Activated B cell treated with CpG ODN at 0.5 μM for 24 hours (primary cell): ENCODE measurements at regions not wholly inside any gene's neighbourhood (a gene's known extent, or its start where the extent isn't known, plus 50 kb on each side); places are given as distances from the start of the nearest gene placed in this dataset.
"Not testable (repeated sequence)": the region's sequence is repeated elsewhere in the genome, so short reads cannot be mapped to it uniquely, and the experiment has no call there.

Experiments used
- ATAC-seq: fragments of 200-7000 bp; cut with Tn5 transposase; one replicate; pipeline ENCODE4 v1.10.0; 2021; ENCODE audit warnings: low read depth, mild to moderate bottlenecking, moderate library complexity
- CTCF ChIA-PET: fragments of 350-600 bp; sonication (Branson Sonifier 250); formaldehyde crosslinking; loops from one replicate; lab custom pipeline; 2021; ENCODE audit warnings: antibody characterized with exemption; lab: Charles Lee
- POLR2A ChIA-PET: fragments of 350-600 bp; sonication (Branson Sonifier 250); formaldehyde crosslinking; loops from one replicate; lab custom pipeline; 2021; ENCODE audit warnings: antibody characterized with exemption; lab: Charles Lee
- DNase-seq: peaks from one replicate; pipeline ENCODE4 v3.0.0; 2022
- H3K27ac Mint-ChIP-seq: one replicate; pipeline ENCODE4 v1.8.0; 2020; ENCODE audit warnings: mixed read lengths
- H3K27me3 Mint-ChIP-seq: one replicate; pipeline ENCODE4 v1.8.0; 2021; ENCODE audit warnings: mixed read lengths
- H3K36me3 Mint-ChIP-seq: one replicate; pipeline ENCODE4 v1.8.0; 2021; ENCODE audit warnings: low read depth, mixed read lengths
- H3K4me1 Mint-ChIP-seq: one replicate; pipeline ENCODE4 v1.8.0; 2021; ENCODE audit warnings: mixed read lengths
- H3K4me3 Mint-ChIP-seq: one replicate; pipeline ENCODE4 v1.8.0; 2020; ENCODE audit warnings: mild to moderate bottlenecking, mixed read lengths
- H3K9me3 Mint-ChIP-seq: one replicate; pipeline ENCODE4 v1.8.0; 2020; ENCODE audit warnings: mixed read lengths
- CTCF ChIP-seq: fragments of 200-600 bp; IDR thresholded peaks from one replicate; pipeline ENCODE4 v1.8.0; 2022; ENCODE audit warnings: antibody characterized with exemption, mild to moderate bottlenecking
- intact Hi-C: fragments of 100-400 bp; cut with micrococcal nuclease; formaldehyde crosslinking; loops from one replicate; pipeline ENCODE4 v1.15.1; 2024

- no peaks in the 10 kb centered on the region for H3K27me3 Mint-ChIP-seq
- CTCF ChIA-PET, result interaction anchor here (1.1 kb wide), 1 partner anchor 20 kb away, joined by 3 read pairs; no protein-coding TSS in a partner anchor
- ATAC-seq (peak; percentile 87), DNase-seq (no peak)
- peak overlapping the region; percentile 28 for H3K4me3 Mint-ChIP-seq
- no peak for TF ChIP-seq CTCF
- peaks cover 39% of the 10 kb centered on the region for H3K4me1 Mint-ChIP-seq
- no peaks in the 10 kb centered on the region for H3K36me3 Mint-ChIP-seq
- POLR2A ChIA-PET, result interaction anchor here (0.7 to 2.7 kb wide), 9 partner anchors 8 to 87 kb away, joined by 3 to 15 read pairs (median 3); no protein-coding TSS in a partner anchor
- intact Hi-C loops, result loop anchor here (1.0 kb wide), 2 partner anchors 9 to 15 kb away; no protein-coding TSS in a partner anchor
- H3K27ac Mint-ChIP-seq, result peak overlapping the region; percentile 74
- H3K9me3 Mint-ChIP-seq, result no peaks in the 10 kb centered on the region
Measured at GRCh38 chr4:83197555-83198235, 83.2 kb upstream of the PLAC8 start.

- no peaks in the 10 kb centered on the region for H3K27me3 Mint-ChIP-seq
- no peak for TF ChIP-seq CTCF
- no peaks in the 10 kb centered on the region for H3K36me3 Mint-ChIP-seq
- DNase-seq, result no peak
- intact Hi-C loops, result loop anchor here (1.0 kb wide), 2 partner anchors 9 to 15 kb away; no protein-coding TSS in a partner anchor
- H3K9me3 Mint-ChIP-seq, result no peaks in the 10 kb centered on the region
- ATAC-seq, result no peak
- peak overlapping the region; percentile 74 for H3K27ac Mint-ChIP-seq
- POLR2A ChIA-PET, result interaction anchor here (0.7 to 2.7 kb wide), 5 partner anchors 15 to 86 kb away, joined by 3 to 15 read pairs (median 3); no protein-coding TSS in a partner anchor
- peaks cover 39% of the 10 kb centered on the region for H3K4me1 Mint-ChIP-seq
- CTCF ChIA-PET, result no interaction called here
- H3K4me3 Mint-ChIP-seq, result peak overlapping the region; percentile 6
Measured at GRCh38 chr4:83196921-83197320, 82.4 kb upstream of the PLAC8 start.

GRCh38 chr4:83195269-83195668, 80.7 kb upstream of the PLAC8 start:
- Mint-ChIP-seq H3K27ac (no peak overlapping the region), H3K9me3 (no peaks in the 10 kb centered on the region), H3K27me3 (no peaks in the 10 kb centered on the region), H3K36me3 (no peaks in the 10 kb centered on the region), H3K4me1 (peaks cover 47% of the 10 kb centered on the region), H3K4me3 (no peak overlapping the region)
- intact Hi-C loops, result no loop called here
- ChIA-PET POLR2A (interaction anchor here (0.6 to 2.0 kb wide), 2 partner anchors 11 to 15 kb away, joined by 5 read pairs; no protein-coding TSS in a partner anchor), CTCF (no interaction called here)
- no peak for TF ChIP-seq CTCF
- DNase-seq (no peak), ATAC-seq (no peak)

- DNase-seq, H3K4me3 Mint-ChIP-seq, H3K27me3 Mint-ChIP-seq, H3K27ac Mint-ChIP-seq, CTCF ChIA-PET, ATAC-seq, H3K36me3 Mint-ChIP-seq, intact Hi-C loops, H3K9me3 Mint-ChIP-seq: not testable (repeated sequence)
- POLR2A ChIA-PET, result interaction anchor here (0.6 to 2.0 kb wide), 2 partner anchors 10 to 14 kb away, joined by 5 read pairs; no protein-coding TSS in a partner anchor
- H3K4me1 Mint-ChIP-seq, result peaks cover 51% of the 10 kb centered on the region
Measured at GRCh38 chr4:83194588-83194987, 80.1 kb upstream of the PLAC8 start.

- no peak overlapping the region for H3K27ac Mint-ChIP-seq
- H3K4me3 Mint-ChIP-seq, result no peak overlapping the region
- H3K4me1 Mint-ChIP-seq, result peaks cover 43% of the 10 kb centered on the region
- DNase-seq (no peak), ATAC-seq (no peak)
- CTCF ChIA-PET, result interaction anchor here (1.0 kb wide), 1 partner anchor 60 kb away, joined by 4 read pairs; no protein-coding TSS in a partner anchor
- H3K36me3 Mint-ChIP-seq, result no peaks in the 10 kb centered on the region
- H3K27me3 Mint-ChIP-seq, result no peaks in the 10 kb centered on the region
- TF ChIP-seq CTCF, result no peak
- POLR2A ChIA-PET, result interaction anchor here (1.1 kb wide), 1 partner anchor 12 kb away, joined by 5 read pairs; no protein-coding TSS in a partner anchor
- no peaks in the 10 kb centered on the region for H3K9me3 Mint-ChIP-seq
- intact Hi-C loops, result no loop called here
Measured at GRCh38 chr4:83192634-83193033, 78.1 kb upstream of the PLAC8 start.
